NCI-H345 (cell line): ENCODE measurements at regions not wholly inside any gene's neighbourhood (a gene's known extent, or its start where the extent isn't known, plus 50 kb on each side); places are given as distances from the start of the nearest gene placed in this dataset.

Experiments
- DNase-seq: peaks from one replicate; lab custom pipeline; 2025; lab: John Stamatoyannopoulos, UW

DNA sequence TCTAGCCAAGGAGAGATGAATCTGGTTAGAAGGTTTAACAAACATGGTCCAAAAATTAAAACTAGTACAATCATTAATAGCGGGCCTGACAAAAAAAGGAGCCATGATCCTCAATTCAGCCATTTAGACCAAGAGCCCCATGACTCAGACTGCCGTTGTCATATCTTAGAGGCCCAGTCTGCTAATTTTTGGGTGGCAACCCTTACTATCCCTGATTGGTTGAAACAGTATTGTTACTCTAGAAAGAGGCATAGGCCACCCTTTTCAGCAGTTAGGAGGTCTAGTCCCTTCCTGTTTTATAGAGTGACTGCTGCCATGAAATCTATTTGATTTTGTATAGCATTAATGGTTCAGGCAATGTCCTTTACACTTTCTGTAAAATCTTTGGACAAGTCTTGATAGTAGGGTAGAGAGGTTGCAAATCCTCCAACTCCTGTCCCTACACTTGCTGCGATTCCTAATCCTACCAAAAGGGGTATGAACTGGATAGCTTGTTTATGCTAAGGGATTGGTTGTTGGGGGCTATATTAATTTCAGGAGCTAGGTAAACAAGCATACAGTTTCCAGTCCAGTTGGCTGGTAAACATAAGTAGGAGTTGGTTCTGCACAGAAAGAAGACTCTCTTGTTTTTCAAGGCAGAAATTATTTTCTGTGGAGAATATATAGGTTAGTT is 1056.3 kb upstream of the CNTN5 start:
- DNase-seq = no peak

DNA sequence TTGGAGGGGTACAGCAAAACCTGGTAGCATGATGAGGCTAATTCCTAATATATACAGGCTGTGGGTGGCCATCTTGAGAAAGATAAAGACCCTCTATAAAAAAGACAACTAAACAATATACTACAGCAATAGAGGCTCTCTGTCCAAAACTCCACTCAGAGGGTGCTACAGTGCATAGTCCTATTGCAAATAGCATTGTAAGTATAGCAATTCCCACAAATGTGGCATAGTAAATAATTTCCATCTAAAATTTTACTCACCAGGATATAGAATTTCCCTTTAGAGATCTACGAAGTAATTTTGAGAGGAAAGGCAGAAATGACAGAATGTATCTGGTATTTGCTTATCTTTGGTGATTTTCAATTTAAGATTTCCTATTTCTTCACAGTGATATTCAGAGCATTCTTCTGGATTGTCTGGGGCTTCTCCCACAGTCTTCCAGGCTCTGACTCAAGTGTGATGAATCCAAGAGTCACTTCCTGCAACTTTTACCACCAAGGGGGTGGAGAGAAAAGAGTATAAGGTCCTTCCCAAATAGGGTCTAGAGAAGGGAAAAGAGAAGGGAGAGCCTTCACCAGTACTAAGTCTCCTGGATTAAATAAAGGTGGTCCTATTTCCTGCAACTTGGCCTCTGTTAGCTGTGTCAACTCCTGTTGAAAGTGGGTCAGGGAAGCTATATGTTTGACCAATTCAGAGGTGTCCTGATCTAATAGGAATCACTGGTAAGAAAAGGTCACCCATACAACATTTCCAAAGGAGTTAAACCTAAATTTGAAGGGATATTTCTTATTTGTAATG is 1054.7 kb upstream of the CNTN5 start:
- no peak for DNase-seq

DNA sequence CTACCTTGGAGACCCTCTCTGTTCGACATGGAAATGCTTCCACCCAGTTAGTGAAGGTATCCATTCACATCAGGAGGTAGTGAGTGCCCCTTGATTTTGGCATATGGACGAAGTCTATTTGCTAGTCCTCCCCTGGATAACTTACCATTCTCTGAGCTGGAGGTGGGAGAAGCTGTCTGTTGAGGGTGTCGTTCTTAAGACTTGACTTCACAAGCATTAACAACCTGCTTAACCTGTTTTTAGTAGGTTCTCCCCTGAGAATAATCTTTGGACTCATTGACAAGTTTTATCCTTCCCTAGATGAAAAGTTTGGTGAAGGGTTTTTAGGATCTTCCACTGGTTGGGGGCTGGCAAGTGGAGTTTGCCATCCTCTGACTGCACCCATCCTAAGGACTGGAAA is 1053.8 kb upstream of the CNTN5 start:
- DNase-seq = no peak

DNA sequence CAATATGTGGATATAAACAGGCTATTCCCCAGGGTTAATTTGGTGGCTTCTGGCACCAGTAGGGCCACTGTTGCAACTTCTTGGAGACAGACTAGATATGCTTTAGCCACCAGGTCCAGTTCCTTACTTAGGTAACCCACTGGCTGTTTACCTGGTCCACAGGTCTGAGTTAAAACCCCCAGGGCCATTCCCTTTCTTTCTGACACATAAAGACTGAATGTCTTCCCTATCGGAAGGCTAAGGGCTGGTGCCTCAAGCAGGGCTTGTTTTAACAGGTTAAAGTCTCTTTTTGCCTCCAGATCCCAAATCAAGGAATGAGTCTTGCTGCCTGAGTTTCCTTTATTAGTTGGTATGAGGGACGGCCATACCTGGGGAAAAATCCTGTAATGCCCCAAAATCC is 1052.7 kb upstream of the CNTN5 start:
- no peak for DNase-seq

DNA sequence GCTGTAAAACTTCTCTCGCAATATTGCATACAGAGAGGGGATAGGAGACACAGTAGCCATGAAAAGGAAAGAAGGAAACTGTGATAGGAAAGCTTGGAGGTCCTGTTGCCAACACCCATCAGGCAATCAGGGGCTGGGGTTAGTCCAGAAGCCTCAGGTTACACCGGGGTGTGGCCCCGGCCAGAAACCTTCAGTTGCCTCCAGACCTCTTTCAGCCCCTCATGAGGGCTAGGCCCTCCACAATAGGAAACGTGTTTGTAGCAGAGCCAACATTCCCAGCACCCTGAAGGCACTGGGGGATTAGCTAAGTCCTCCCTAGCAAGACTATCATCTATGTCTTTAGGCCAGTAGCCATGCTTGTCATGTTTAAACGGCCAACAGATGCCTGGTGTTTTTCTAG is 1048.0 kb upstream of the CNTN5 start:
- no peak for DNase-seq

DNA sequence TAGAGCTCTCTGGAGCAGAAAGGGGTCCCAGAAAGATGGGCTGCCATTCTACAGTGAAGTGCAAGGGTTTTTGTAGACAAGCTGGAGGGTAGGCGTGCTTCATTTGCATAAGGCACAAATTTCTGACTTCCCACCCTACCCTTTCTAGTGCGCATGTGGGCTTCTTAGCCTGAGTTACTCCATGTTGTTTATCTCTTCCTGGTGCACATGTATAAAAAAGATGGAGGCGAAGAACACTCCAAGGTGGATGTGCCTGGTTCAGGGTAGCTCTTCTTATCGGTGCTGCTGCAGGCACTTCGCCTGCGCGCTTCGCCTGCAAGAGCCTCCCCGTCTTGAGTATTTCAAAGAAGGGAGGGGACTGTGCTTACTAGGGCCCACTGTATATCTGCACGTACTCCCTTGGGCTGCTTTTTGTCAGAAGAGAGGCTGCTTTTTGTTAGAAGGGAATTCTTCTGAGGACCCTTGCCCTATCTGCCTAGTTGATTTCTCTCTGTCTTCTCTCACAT is 1047.3 kb upstream of the CNTN5 start:
- DNase-seq = no peak

DNA sequence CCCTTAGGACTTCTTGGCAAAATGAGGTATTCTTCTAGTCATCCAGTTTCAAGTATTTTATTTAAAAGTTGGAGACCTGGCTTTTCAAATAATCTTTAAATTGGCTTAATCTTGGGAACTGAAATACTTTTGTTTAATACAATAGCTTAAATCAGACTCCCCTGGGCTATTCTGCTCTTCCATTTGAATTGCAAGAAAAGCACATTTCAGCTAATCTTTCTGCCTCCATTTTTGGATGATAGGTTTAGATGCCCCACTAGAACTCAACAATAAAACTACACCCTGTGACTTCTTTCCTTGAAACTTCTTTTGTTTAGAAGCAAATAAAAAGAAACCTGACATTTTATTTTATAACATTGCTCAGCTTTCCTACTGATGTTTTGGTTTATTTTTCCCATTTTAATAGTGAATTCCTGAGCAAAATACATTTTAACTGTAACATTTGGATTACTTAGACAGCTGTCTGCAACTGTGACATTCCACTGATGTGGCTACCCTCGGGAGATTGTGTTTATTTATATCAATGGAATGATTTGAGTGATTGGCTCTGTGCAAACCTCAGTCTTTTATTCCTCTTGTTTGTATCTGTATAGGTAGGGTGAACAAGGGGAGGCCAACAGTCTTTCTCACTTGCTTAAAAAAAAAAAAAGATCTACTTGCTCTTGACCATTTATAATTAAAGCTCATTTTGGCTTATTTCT is 1045.8 kb upstream of the CNTN5 start:
- no peak for DNase-seq

DNA sequence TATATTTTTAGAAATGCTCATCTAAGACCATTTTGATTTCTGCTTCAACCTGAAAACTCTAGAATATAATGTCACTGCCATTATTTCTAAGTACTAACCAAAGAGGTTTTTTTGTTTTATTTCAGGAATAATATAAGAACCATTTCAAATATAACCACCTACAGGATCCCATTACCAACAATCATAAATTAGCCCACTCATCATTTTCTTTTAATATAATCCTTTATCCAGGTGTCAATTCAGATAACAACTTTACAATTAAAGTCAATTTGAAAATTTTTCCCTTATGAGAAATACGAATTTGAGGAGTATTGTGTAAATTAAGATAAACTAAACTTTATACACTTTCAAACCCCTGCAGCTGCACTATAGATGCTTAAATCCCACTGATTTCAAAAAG is 1043.0 kb upstream of the CNTN5 start:
- DNase-seq = no peak

DNA sequence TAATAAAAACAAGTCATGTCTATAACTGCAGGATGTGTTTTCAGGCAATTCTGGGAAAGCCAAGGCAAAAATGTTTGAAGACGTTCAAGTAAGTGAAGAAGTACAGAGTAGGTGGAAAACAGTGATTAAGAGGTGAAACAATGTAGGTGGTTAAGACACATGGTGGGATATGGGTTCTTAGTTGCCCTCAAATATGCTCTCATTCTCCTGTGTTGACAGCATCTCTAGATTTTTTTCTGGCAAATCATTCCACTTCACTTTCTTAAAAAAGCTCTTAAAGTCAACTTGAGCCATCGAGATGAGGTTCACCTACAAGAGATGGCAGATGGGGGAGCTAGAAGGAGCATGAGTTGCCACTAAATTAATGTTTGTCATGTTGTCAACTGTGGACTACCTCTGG is 1041.0 kb upstream of the CNTN5 start:
- DNase-seq = no peak

DNA sequence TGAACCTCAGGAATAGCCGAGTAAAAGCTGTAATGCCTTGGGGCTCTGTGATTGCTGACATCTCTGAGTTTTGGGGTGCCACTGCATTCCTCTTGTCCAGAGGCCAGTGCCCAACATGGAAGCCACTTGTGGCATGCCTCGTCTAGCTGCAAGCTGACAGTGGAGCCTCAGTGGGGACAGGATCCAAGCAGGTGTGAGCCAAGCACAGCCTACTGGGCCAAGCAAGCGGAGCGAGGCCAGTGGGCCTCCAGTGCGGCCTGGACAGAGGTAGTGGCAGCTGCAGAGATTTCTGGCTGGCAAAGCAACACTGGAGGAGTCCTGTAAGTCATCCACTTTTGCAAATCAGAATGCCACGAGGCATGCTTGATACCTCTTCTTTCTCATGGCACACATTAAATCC is 1038.2 kb upstream of the CNTN5 start:
- no peak for DNase-seq

DNA sequence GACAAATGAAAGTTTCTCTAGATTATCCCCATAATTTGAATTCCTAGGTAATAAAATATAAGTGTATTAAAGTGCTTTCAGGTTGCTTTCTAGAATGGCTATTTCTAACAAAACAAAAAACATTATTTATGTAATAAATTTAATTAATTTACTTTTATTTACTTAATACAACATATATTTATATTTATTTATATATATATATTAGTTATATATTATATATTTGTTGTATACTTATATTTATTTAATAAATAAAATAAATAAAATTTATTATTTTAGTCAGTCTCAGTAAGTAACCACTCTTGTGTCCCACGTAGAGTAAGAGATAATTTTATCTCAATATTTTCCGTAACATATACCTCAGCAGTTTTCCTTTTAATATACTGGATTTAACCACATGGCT is 1031.6 kb upstream of the CNTN5 start:
- DNase-seq = no peak

DNA sequence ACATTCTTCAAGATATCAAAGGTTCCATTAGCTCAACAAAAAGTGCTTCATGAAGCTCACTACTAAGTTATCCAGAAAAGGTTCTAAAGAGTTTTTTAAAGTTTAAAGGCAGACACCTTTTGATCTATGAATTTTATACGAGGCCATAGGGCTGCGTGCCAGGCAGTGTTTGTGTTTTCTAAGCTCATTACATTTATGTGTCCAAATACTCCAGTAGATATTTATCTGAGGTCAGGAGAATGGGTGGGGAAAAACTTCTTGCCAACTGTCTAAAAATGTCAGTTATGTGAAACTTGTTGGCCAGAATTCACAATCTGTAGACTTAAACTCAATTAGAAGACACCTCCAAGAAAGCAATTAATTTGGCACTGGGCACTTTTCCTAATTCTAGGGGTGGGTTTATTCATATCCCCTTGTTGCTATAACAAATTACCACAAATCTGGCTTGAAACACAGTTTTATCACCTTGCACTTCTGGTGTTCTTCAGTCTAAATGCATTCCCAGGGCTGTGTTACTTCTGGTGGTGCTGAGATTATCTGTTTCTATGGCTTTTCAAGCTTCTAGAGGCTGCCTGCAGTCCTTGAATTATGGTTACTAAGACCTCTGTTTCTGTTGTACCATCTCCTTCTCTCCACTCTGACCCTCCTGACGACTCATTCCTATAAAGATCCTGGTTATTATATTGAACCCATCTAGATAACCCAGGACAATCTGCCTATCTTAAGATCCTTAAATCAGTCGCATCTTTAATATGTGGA is 1030.4 kb upstream of the CNTN5 start:
- DNase-seq = no peak

DNA sequence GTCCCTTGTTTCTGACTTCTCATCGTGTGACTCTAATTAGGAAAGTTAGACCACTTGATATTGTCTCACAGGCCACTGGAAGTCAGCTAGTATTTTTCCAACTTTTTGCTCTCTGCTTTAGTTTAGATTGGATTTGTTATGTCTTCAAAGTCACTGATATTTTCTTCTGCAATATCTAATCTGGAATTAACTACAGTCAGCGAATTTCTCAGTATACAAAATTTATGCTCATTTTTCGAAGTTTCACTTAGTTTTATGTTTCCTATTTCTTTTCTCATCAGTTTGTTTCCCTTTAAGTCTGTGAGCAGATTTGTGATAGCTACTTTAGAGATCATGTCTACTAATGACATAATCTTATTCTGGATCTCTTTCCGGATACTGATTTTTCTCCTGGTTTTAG is 1027.2 kb upstream of the CNTN5 start:
- DNase-seq = no peak

DNA sequence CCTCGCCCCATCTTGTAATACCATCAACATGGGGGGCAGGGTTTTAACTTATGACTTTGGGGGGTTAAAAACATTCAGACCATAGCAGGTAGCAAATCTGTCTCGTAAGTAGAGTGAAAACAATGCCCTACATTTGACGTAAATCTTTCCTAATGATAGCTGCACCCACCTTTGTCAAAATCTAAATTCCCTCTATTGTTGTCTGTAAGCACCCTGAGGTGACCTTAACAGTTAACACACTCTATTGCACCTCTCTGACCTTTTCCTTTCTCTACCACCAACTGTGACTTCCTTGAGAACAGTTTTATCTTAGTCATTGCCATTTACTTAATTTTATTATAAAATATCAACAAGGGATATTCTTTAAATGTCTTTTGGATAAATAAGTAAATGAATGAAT is 1024.9 kb upstream of the CNTN5 start:
- DNase-seq = no peak

DNA sequence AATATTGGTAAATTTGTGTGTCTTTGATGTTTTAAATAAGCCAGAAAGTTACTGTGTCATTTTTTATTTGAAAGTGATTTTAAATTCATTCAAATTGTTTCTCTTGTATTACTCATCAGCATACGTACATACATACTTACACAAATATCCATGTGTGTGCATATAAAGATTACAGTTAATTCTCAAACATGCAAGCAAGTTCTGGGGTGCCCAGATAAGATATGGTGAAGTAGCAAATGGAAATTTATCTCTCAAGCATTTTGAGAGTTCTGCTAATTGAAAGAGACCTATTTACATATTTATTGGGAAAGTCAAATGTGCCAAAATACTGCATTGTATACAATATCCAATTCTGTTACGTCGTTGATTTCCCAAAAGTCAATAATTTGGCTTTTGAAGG is 1024.0 kb upstream of the CNTN5 start:
- no peak for DNase-seq

DNA sequence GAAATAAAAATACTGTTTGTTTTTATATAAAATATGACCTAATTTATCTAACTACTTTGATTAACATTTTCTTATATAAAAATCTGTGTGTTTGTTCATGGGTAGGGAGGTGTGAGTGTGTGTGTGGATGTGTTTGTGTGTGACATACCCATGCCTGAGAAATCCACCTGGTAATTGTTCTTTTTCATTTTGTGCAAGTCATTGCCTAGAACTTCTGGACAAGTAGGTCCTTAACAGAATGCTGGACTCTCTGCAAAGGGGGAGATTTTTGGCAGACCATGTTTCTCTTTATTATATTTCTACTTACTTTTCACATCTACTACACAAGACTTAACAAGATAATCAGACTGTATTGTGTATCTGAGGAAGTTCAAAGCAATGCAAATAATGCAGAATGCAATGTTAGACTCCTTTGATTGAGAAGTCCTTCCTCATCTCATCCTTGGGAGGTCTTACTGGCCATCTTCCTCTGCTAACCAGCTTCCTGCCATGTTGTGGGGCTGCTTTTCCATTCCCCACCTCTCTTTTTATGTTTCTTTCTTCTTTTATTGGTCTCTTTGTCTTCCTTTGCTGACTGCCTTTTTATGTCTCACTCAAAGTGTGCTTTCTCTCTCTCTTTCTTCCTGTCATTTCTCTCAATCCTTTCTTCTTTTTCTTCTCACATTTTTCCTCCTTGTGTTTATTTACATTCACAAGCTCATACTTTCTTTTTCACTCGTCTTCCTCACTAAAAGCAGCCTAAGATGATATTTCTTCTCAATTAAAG is 1017.0 kb upstream of the CNTN5 start:
- DNase-seq = no peak

DNA sequence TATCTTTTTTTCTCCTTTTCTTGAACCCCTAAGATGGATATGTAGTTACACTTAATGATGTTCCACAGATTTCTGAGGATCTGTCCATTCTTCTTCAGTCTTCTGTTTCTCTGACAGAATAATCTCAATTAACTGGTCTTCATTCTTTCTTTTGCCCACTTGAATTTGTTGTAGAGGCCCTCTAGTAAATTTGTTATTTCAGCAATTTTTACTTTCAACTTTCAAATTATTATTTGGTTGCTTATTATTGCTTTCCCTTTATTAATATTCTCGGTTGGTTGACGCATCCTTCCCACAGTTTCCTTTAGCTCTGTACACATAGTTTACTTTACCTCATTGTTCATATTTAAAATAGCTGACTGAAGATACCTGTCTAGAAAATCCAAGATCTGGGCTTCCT is 1013.7 kb upstream of the CNTN5 start:
- no peak for DNase-seq

DNA sequence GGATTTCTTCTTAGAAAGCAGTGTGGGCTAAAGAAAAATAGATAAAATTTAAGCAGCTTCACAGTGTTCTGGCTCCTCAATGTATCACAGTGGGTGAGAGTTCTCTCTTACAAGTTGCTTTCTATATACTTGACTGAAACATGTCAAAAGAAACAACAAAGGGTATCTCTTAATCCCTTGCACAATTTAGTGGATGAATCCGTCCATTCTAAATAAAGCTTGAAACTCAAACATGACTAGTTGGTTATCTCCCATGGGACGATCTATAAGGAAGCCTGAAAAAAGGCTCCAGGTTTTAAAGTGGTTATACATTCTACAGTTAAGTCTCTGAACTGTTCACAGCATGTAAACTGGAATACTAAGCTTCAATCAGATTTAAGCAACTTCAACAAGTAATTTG is 993.1 kb upstream of the CNTN5 start:
- DNase-seq = no peak

DNA sequence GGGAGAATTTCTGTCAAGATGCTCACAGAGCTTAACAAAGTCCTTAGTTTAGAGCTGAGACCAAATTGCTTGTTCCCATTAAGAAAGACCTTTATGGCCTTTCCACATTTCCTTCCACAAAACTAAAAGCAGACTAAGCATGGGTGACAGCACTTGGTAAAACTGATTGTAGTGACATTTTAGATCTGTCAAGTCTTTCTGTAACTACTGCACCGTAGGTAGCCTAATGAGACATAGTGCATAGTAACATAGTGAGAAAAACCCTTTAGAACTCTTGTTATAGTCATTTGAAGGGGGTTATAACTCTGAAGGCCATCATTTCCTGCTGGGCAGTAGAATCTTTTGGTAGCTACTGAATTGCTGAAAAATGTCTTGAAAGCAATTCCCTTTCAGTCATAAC is 990.9 kb upstream of the CNTN5 start:
- DNase-seq = no peak

DNA sequence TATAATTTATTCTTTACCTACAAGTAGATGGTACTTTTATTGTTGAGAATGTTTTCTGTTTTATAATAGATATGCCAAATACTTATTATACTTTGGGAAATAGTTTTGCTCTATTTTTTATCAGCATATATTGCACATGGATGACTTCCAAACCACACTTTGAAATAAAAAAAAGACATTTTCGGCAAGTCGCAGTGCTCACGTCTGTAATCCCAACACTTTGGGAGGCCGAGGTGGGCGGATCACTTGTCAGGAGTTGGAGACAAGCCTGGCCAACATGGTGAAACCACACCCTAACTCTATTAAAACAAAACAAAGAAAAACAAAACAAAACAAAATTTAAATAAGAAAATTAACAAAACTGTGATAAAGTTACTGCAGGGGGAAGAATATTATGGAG is 983.9 kb upstream of the CNTN5 start:
- no peak for DNase-seq

DNA sequence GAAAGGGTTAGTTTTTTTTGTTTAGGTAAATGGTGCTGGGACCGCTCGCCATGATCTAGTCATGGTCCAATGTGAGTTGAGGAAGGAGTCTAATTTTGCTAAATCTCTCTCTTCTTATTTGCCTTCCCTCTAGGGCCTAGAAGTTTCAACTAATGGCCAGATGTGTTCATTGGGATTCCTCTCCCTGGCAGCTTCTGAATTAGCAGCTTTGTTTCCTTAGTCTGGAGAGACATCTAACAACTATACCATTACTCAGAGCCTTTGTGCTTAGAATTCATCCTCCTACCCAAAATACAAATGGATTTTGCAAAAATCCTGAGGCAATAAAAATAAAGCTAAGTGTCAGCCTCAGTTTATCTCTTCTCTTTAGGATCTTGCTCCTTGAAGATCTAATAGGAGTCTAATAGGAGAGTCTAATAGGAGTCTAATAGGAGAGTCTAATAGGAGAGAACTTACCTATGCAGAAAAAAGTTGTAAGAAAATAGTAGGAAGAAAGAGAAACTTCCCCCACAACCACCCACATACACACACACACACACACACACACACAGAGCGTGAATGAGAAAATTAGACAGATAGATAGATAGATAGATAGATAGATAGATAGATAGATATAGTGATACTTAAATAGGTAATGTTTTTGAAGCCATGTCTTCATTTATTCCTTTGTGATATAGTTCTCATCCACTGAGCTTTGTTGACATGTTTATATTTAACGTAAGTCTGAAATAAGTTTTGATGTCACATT is 980.5 kb upstream of the CNTN5 start:
- no peak for DNase-seq
